Type B pancreatic cell (in vitro differentiated cells): ENCODE measurements at regions not wholly inside any gene's neighbourhood (a gene's known extent, or its start where the extent isn't known, plus 50 kb on each side); places are given as distances from the start of the nearest gene placed in this dataset.

Experiments used
- DNase-seq: peaks from one replicate; pipeline ENCODE4 v3.0.0; 2021; ENCODE audit warnings: mixed read lengths; ENCODE audit not compliant: unreplicated experiment; ENCODE audit errors: extremely low spot score
- H3K27ac Mint-ChIP-seq: 2 replicates; pipeline ENCODE4 v1.8.0; 2021; ENCODE audit warnings: mild to moderate bottlenecking, mixed read lengths
- H3K27me3 Mint-ChIP-seq: 2 replicates; pipeline ENCODE4 v1.8.0; 2021; ENCODE audit warnings: mixed read lengths
- H3K36me3 Mint-ChIP-seq: 2 replicates; pipeline ENCODE4 v1.8.0; 2021; ENCODE audit warnings: mixed read lengths
- H3K4me1 Mint-ChIP-seq: one replicate; pipeline ENCODE4 v1.8.0; 2021; ENCODE audit warnings: mixed read lengths; ENCODE audit not compliant: unreplicated experiment
- H3K4me3 Mint-ChIP-seq: 2 replicates; pipeline ENCODE4 v1.8.0; 2021; ENCODE audit warnings: mild to moderate bottlenecking, mixed read lengths
- H3K9me3 Mint-ChIP-seq: 2 replicates; pipeline ENCODE4 v1.8.0; 2021; ENCODE audit warnings: mixed read lengths
- CTCF ChIP-seq: fragments of 200-600 bp; sonication (generic); conservative IDR thresholded peaks from 2 replicates; pipeline ENCODE4 v1.5.0; 2021; ENCODE audit warnings: antibody characterized with exemption, mild to moderate bottlenecking

GRCh38 chr2:161044095-161044865 is 115.9 kb upstream of the TANK start:
- no peaks in the 10 kb centered on the region for H3K9me3 Mint-ChIP-seq
- H3K36me3 Mint-ChIP-seq: no peaks in the 10 kb centered on the region
- peaks cover 8% of the 10 kb centered on the region for H3K27me3 Mint-ChIP-seq
- H3K4me1 Mint-ChIP-seq: peaks cover 4% of the 10 kb centered on the region
- no peak overlapping the region for H3K4me3 Mint-ChIP-seq
- no peak for TF ChIP-seq CTCF
- no peak overlapping the region for H3K27ac Mint-ChIP-seq
- no peak for DNase-seq

GRCh38 chr2:161044921-161045320 is 115.3 kb upstream of the TANK start:
- no peak for TF ChIP-seq CTCF
- Mint-ChIP-seq H3K36me3 (no peaks in the 10 kb centered on the region), H3K27me3 (peaks cover 9% of the 10 kb centered on the region), H3K27ac (no peak overlapping the region), H3K4me3 (no peak overlapping the region), H3K9me3 (no peaks in the 10 kb centered on the region), H3K4me1 (peaks cover 4% of the 10 kb centered on the region)
- DNase-seq: no peak

GRCh38 chr2:161045726-161046125 is 114.5 kb upstream of the TANK start:
- Mint-ChIP-seq H3K36me3 (no peaks in the 10 kb centered on the region), H3K27me3 (peaks cover 16% of the 10 kb centered on the region), H3K27ac (no peak overlapping the region), H3K9me3 (no peaks in the 10 kb centered on the region), H3K4me1 (peaks cover 4% of the 10 kb centered on the region), H3K4me3 (no peak overlapping the region)
- DNase-seq: no peak
- no peak for TF ChIP-seq CTCF

DNA sequence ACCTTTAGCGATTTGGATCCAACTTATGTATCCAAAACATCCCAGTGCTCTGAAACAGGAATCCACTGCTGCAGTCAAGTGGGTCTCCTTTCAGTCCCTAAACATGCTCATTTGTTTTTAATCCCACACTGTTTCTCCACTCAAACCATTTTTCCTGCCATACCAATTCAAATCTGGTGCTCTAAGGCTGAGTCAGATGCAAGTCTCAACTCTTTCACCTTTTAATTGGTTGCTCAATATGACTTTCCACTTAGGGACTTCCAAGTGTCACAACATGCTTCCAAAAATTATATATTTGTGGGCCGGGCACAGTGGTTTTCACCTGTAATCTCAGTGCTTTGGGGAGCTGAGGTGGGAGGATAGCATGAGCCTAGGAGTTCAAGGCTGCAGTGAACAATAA is 113.4 kb upstream of the TANK start:
- no peak for DNase-seq
- Mint-ChIP-seq H3K27ac (no peak overlapping the region), H3K4me1 (peaks cover 4% of the 10 kb centered on the region), H3K27me3 (peaks cover 16% of the 10 kb centered on the region), H3K9me3 (no peaks in the 10 kb centered on the region), H3K36me3 (no peaks in the 10 kb centered on the region), H3K4me3 (no peak overlapping the region)
- no peak for TF ChIP-seq CTCF

- no peak overlapping the region for H3K4me3 Mint-ChIP-seq
- peaks cover 16% of the 10 kb centered on the region for H3K27me3 Mint-ChIP-seq
- no peak for DNase-seq
- TF ChIP-seq CTCF: no peak
- no peak overlapping the region for H3K27ac Mint-ChIP-seq
- H3K4me1 Mint-ChIP-seq: no peaks in the 10 kb centered on the region
- H3K36me3 Mint-ChIP-seq: no peaks in the 10 kb centered on the region
- H3K9me3 Mint-ChIP-seq: no peaks in the 10 kb centered on the region
Measured at GRCh38 chr2:161048317-161048716, 111.9 kb upstream of the TANK start.
